NB4 (cell line): ENCODE measurements at regions not wholly inside any gene's neighbourhood (a gene's known extent, or its start where the extent isn't known, plus 50 kb on each side); places are given as distances from the start of the nearest gene placed in this dataset.

Experiments
- CTCF ChIP-seq: IDR thresholded peaks from one replicate; pipeline ENCODE4 v1.5.1; 2012; ENCODE audit warnings: low read depth, low read length
- MAX ChIP-seq: IDR thresholded peaks from 2 replicates; pipeline ENCODE4 v1.6.1; 2011; ENCODE audit warnings: low read depth, low read length

- TF ChIP-seq CTCF (no peak), MAX (no peak)
Measured at GRCh38 chr3:154496540-154496939, 66.5 kb upstream of the GPR149 start.
